ENCODE measurements at regions not wholly inside any gene's neighbourhood (a gene's known extent, or its start where the extent isn't known, plus 50 kb on each side); places are given as distances from the start of the nearest gene placed in this dataset.
A peak's percentile ranks its signal among the peaks of the same experiment; 100 is the strongest.

- TF ChIP-seq TMF1 (CRISPR knock-in tag; IDR thresholded peaks at IDR 0.05; ENCODE audit: low read depth) = no peak
- TF ChIP-seq SIN3A (IDR thresholded peaks at IDR 0.05; ENCODE audit: borderline replicate concordance, low read depth, low read length) = no peak; the same call in 1 of the 2 replicates
- TF ChIP-seq MYPOP (CRISPR knock-in tag; IDR thresholded peaks at IDR 0.05) = peak; percentile 92; the same call in 1 of the 2 replicates
- peak; percentile 74; the same call in 1 of the 2 replicates for TF ChIP-seq TOPORS (CRISPR knock-in tag; IDR thresholded peaks at IDR 0.05)
- TF ChIP-seq CCDC6 (CRISPR knock-in tag; IDR thresholded peaks at IDR 0.05) = peak; percentile 93; the same call in 1 of the 2 replicates
- 0 out of 2 replicates have a peak, but pooled peaks have one; percentile 22 for TF ChIP-seq ZNF670 (CRISPR knock-in tag; IDR thresholded peaks at IDR 0.05; ENCODE audit: borderline replicate concordance)
- TF ChIP-seq CAMTA2 (CRISPR knock-in tag; IDR thresholded peaks at IDR 0.05; ENCODE audit: borderline replicate concordance) = no peak
- peak; percentile 98 for TF ChIP-seq RXRB (CRISPR knock-in tag; IDR thresholded peaks at IDR 0.05; ENCODE audit: borderline replicate concordance)
- TF ChIP-seq, protein P1, sequence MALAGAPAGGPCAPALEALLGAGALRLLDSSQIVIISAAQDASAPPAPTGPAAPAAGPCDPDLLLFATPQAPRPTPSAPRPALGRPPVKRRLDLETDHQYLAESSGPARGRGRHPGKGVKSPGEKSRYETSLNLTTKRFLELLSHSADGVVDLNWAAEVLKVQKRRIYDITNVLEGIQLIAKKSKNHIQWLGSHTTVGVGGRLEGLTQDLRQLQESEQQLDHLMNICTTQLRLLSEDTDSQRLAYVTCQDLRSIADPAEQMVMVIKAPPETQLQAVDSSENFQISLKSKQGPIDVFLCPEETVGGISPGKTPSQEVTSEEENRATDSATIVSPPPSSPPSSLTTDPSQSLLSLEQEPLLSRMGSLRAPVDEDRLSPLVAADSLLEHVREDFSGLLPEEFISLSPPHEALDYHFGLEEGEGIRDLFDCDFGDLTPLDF (CRISPR knock-in tag; IDR thresholded peaks at IDR 0.05) = no peak
- TF ChIP-seq ZNF564 (CRISPR knock-in tag; IDR thresholded peaks at IDR 0.05) = peak; percentile 41; the same call in 1 of the 2 replicates
- no peak for TF ChIP-seq ZNF660 (CRISPR knock-in tag; IDR thresholded peaks at IDR 0.05; ENCODE audit: borderline replicate concordance, low read depth)
- TF ChIP-seq ZNF589 (CRISPR knock-in tag; conservative IDR thresholded peaks at IDR 0.05) = peak; percentile 89; the same call in 1 of the 2 replicates
- peak; percentile 91 for TF ChIP-seq HNF1B (CRISPR knock-in tag; IDR thresholded peaks at IDR 0.05)
- TF ChIP-seq RARG (CRISPR knock-in tag; IDR thresholded peaks at IDR 0.05; ENCODE audit: low read depth) = no peak
- TF ChIP-seq ARNT2 (CRISPR knock-in tag; IDR thresholded peaks at IDR 0.05; ENCODE audit: low read depth) = no peak
- peak; percentile 35; the same call in 1 of the 2 replicates for TF ChIP-seq USF2 (IDR thresholded peaks at IDR 0.05; ENCODE audit: low read depth, low read length)
- no peak for TF ChIP-seq USF2 (CRISPR knock-in tag; IDR thresholded peaks at IDR 0.05; ENCODE audit: borderline replicate concordance)
- TF ChIP-seq NKX3-1 (CRISPR knock-in tag; IDR thresholded peaks at IDR 0.05) = no peak; the same call in 1 of the 2 replicates
- TF ChIP-seq ZNF792 (CRISPR knock-in tag; IDR thresholded peaks at IDR 0.05) = peak; percentile 97
- peak; percentile 80 for TF ChIP-seq BHLHE40 (IDR thresholded peaks at IDR 0.05; ENCODE audit: low read length)
- TF ChIP-seq MTF1 (CRISPR knock-in tag; IDR thresholded peaks at IDR 0.05) = no peak
- TF ChIP-seq ZNF225 (CRISPR knock-in tag; IDR thresholded peaks at IDR 0.05) = no peak
- peak; percentile 95 for TF ChIP-seq IRF2 (CRISPR knock-in tag; IDR thresholded peaks at IDR 0.05)
Measured at GRCh38 chr1:8189931-8190483, 127.9 kb upstream of the SLC45A1 start (continued).
